ENCODE measurements at regions not wholly inside any gene's neighbourhood (a gene's known extent, or its start where the extent isn't known, plus 50 kb on each side); places are given as distances from the start of the nearest gene placed in this dataset.
A peak's percentile ranks its signal among the peaks of the same experiment; 100 is the strongest.

DNA sequence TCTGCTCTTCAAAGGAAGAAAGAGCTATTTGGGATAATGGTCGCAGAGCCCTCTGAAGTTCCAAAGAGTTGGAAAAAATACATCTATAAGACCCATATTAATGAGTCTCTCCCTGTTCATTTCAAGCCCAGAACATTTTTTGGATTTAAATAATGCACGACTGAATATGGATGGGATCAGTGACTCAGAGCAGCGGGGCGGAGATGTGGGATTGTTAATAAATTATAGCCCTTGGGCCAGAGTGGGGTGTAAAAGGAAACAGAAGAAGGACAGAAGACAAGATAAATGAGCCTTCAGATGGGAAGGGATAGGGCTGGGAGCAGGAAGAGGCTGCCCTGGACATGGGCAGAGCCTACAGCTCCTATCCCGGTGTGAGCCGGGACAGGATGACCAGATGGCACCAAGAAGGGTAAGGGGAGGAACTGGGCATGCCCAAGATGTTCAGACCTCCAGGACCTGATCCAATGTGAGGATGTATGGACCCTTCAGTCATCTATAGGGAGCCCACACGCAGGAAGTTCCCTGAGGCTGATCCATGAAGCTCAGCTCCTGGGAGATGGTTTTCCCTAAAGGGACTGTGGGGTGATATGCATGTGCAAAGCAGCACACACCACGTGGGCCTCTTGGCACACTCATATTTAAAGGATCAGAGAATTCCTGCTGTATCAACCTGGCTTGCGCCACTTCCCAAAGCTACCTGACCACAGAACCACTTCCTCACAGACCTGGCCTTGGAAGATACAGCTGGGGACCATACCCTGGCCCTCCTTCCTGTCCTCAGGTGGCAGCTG lies 96.1 kb upstream of the PLXNA4 start:
- DNase-seq (ENCODE audit: low spot score) = peak; percentile 20

DNA sequence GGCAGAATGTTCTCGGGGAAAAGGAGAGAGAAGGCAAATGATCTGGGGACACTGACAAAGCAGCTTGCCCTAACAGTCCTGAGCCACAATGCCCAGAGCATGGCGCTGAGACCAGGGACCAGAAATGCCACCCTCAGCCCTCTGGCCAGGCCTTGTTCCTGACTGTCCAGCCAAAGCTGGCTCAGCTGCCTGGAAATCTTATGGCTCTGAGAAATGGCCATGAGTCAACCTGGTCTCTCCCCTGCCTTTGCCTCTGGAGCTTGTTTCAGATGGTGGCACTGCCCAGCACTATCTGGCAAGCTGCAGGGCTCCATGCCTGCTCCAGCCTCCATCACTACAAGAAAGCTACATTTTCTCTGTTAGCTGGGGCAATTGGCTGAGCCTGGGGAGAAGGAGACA lies 90.5 kb upstream of the PLXNA4 start:
- DNase-seq (ENCODE audit: low spot score) = no peak

DNA sequence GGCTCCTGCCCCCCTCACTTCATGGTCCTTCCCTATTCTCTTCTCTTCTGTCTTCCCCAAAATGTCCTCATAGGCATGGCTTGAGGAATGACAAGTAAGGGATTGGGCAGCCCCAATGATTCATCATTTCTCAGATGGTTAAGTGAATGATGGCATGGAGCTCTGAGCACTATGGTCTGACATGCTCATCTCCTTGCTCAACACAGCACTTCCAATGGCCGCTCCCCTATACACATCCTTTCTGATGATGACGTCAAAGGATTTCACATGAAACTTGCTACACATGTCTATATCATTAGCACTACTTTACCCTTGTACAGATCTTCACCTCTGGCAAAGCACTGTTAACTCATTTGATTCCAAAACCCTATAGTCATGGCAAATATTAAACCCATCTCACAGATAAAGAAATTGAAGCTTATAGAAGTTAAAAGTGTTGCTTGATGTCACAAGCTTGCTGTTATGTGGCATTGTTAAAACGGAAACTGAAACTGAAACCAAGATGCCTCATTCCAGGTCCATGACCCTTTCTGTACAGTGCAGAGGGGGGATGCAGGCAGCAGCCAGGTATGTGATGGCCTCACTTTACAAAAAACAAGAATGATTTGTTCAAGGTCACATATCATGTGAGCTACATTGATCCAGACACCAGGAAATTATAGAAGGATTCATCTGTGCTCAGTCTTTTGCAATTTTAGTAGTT lies 90.0 kb upstream of the PLXNA4 start:
- DNase-seq (ENCODE audit: low spot score) = no peak

DNA sequence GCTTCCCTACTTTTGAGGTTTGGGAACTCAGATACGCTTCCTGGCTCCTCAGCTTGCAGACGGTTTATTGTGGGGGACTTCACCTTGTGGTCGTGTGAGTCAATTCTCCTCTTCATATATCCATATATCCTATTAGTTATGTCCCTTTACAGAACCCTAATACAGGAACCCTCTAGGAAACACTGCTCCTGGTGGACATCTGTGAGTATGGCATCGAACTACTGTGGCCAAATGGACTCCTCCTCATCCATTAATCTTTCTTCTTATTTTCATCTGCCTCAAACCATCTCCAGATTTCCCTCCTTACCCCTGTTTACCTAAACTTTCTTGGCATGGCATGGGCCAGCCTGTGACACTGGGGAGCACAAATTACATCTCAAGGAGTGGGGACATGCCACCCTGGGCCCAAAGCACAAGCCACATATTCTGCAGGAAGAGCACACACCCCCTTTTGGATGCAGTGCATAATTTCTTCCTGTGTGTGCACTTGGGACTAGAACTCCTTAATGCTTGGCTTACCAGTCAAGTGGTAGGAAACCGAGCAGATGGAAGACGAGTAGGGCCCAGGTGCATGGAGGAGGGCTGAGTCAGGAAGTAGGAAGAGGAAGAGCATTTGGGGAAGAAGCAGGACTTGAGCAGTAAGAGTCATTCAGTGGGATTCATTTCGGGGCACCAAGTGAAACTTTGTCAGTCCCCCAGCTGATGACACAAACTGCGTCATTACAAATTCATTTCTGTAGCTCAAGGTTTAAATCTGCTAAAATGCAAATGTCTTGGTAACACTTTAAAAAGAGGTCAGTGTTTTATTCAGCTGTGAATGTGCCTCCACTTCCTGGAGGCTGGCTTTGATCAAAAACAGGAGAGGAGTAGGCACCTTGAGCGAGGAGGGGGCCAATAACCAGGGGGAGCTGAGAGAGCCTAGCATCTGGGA lies 80.8 kb upstream of the PLXNA4 start:
- no peak for DNase-seq (ENCODE audit: low spot score)

DNA sequence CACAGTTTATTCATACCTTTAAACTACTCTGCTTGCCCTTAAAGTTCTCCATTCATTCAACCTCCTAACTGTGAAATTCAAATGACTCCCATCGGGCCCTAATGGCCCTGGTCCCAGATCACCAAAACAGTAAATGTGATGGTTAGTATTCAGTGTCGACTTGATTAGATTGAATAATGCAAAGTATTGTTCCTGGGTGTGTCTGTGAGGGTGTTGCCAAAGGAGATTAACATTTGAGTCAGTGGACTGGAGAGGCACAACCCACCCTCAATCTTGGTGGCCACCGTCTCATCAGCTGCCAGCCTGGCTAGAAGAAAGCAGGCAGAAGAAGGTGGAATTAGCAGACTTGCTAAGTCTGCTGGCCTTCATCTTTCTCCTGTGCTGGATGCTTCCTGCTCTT lies 80.1 kb upstream of the PLXNA4 start:
- DNase-seq (ENCODE audit: low spot score) = no peak

DNA sequence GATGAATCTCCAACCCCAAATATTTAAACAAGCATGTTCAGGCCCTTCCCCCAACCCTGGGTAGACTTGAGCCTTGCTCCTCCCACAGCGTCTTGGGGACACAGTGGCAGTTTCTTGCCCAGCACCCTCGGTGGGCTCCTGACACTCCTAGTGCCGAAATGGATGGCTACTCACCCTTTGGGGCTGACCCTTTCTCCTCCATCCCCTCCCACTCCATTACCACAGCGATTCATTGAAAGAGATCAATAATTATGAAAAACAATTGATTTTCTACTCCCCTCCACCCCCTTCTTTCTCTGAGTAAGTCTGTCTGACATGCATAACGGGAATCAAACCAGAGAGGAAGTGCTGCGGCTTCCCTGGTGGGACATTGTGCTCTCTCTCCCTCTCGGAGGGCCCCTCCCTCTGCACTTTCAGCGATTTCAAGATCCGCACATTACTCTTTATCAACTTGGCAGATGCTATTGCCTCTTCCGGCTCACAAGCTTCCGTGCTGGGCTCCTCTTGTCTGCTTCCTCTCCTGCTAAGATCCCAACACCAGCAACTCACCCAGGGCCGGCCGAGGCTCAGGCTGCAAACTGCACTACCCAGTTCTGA lies 79.0 kb upstream of the PLXNA4 start:
- DNase-seq (ENCODE audit: low spot score) = peak; percentile 48

DNA sequence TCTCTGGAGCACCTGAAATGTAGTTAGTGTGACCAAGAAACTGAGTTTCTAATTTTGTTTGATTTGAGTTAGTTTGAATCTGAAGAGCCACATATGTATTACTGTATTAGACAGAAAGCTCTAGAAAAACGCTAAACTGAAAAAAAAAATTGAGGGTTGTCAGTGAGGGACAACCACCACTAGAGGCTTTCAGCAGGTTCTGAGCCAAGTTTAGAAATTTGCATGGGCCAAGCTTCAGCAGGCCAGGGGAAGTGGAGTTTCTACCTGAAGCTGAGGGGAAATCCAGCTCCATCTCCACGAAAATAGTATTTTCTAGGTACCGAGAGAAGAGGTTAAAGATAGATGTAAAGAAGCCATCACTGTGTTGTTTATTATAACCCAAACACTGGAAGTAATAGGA lies 77.9 kb upstream of the PLXNA4 start:
- DNase-seq (ENCODE audit: low spot score) = no peak

DNA sequence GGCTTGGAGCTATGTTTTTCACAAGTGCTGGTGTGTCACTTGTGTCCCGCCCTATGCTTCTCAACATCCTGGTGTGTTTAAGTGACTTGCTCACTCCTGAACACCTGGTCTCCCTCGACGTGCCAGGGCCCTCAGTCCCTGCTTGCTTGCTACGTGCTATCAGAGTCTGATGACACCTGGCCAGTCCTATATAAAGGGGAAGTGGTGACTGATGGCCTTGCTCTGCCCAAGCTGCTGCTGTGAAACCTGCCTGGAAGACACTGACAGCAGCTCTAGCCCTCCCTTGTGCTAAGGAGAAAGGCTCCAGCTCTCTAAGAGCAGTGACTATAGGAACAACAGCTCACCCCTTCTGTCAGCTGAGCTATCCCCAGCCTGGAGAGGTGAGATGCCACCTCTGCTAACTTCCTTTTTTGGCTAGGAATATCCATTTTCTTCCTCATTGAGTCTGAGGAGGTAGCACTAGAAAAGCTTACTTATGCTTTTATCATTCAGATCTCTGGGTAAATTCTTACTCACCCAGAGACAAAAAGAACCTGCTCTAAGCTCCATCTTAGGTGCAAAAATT lies 77.2 kb upstream of the PLXNA4 start:
- DNase-seq (ENCODE audit: low spot score) = no peak

DNA sequence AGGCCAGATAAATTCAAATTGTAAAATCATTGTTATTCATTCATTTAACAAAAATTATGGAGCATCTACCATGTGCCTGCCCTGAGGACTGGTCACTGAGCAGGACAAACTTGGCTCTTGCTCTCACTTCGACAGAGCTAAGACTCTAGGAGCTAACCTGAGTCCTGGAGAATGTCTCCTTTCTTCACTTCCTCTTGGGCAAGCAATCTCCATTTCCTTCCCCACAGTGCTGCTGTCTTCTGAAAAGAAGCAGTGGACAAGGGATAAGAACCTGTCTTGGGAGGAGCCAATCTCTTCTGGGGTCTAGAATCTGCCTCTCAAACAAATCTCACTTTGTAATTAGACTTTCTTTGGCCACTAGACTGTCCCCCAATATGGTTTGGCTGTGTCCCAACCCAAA lies 76.2 kb upstream of the PLXNA4 start:
- DNase-seq (ENCODE audit: low spot score) = no peak

DNA sequence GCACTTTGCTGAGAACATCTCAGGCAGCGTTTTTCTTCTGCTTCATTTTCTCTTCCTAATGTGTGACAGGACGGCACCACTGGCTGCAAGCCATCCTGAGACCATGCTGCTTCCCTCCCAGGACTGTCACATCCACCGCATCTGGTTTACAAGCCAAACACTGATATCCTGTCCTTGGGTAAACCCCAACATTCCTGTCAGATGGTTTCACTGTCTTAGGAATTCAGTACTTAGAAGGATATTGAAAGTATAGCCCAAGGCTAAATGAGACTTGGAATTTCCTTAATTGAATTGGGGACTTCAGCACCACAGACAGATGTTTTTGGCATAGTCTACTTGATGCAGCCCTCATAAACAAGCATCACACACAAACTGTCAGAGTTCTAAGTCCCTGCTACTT lies 74.2 kb upstream of the PLXNA4 start:
- DNase-seq (ENCODE audit: low spot score) = no peak

DNA sequence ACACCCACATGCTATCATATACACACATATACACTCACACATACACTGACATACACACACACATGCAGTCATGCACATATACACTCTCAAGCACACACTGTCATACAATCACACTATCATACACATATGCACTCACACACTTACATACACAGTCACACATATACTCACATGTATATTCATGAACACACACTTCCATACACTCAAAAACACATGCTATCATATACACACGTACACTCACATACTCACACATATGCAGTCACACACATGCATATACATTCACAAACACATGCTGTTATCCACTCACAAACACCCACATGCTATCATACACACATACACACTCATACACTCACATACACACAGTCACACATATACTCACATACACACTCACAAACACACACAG lies 71.0 kb upstream of the PLXNA4 start:
- no peak for DNase-seq (ENCODE audit: low spot score)

DNA sequence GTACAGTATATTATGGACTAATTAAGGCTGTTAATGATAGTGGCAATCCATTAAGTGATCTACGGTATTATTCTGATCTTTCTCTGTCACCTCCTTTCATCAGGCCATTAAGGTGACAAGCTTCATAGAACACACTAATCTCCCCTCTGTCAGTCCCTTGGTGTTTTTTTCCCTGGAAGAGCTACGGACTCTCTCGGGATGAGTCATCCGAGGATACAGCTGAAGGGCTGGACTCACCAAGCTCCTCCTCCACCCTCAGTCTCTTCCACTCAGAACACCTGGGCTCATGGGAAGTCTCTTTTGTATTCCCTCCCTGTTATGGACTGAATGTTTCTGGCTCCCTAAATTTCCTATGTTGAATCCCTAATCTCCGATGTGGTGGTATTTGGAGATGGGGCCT lies 69.8 kb upstream of the PLXNA4 start:
- no peak for DNase-seq (ENCODE audit: low spot score)

DNA sequence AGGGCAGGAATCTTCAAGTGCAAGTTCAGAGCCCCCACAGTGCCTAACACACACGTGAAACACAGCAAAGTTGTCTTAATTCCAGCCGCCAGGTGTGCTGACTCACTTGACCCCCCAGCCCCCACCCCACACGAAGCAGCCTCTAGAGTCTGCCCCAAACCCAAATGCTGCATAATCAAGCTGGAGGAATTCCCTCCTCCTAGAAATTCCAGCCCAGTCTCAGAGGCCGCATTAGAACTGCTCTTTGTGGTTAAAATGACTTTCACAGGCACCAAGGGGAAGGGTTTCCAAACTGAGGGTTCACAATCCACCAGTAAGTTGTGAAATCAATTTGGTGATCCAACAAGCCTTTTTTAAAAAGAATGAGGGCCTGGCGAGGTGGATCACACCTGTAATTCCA lies 67.0 kb upstream of the PLXNA4 start:
- no peak for DNase-seq (ENCODE audit: low spot score)

DNA sequence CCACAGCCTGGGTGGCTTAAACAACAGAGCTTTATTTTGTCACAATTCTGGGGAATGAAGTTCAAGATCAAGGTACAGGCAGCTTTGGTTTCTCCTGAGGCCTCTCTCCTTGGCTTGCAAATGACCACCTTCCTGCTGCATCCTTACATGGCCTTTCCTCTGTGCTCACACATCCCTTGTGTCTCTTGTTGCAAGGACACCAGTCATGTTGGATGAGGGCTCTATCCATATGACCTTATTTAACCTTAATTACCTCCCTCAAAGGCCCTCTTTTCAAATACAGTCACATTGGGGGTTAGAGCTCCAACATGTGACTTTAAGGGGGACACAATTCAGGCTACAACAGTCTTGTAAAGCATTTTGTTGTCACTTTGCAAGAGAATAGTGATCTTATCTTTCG lies 65.0 kb upstream of the PLXNA4 start:
- no peak for DNase-seq (ENCODE audit: low spot score)

DNA sequence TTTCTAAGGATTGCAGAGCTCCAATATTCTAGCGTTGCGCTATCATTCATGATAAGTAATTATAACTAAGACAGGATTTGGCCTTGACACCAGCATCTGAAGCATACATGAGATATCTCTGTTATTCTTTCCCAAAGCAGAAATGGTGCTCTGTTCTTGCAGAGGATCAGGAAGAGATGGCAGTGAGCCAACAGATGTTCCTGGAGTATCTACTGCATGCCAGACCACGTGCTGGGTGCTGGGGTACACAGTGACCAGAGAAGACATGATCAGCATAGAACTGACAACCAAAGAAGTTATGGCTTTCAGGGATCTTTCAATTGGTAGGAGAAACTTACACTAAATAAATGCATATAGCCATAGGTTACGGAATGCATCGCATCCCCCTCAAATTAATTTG lies 63.7 kb upstream of the PLXNA4 start:
- DNase-seq (ENCODE audit: low spot score) = no peak

DNA sequence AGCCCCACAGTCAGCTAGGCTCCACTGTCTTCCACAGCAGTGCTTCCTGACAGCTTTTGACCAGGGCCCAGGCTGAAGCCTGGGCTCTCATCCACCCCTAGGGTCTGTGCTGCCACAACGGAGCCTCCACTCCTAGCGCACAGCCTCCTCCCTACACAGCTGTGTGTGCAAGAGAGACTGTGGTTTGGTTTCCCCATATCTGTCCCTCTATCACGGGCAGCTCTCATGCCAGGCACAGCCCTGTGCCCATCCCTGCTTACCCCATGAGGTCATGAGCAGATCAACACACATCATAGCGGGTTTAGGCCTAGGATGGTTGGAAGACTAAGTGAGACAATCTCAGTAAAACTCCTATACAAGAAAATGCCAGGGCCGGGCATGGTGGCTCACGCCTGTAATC lies 61.7 kb upstream of the PLXNA4 start:
- no peak for DNase-seq (ENCODE audit: low spot score)

DNA sequence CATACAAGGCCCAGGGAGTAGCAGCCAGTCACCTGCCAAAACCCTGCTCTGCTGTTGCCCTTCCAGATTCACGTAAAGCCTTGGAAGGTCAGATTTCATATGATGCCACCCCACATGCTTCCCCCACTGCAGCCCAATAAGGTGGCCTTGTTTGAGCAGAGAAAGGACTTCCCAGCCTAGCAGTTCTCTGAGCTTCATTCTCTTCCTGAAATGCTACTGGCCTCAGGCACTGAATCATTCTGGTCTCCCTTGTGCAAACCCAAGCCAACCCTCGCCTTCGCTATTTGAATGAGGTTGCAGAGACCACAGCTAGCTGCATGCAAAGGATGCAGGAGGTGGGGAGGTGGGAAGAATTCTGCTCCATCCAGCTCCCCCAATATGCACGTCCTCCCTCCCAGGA lies 60.3 kb upstream of the PLXNA4 start:
- DNase-seq (ENCODE audit: low spot score) = no peak

DNA sequence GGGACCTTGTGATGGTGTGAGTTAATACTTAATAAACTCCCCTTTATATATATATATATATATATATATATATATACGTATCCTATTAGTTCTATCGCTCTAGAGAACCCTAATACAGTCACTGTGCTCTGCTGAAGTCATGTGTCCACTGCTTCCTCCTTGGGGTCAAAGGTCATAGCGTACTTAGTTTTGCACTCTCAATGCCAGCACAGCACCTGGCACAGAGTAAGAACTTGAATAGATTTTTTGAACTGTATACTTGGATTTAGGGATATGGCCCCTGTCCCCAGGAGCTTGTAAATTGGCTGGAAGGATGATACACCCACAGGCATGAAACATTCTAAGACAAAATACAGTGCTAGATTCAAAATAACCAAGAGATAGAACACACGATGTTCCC lies 58.9 kb upstream of the PLXNA4 start:
- DNase-seq (ENCODE audit: low spot score) = no peak

DNA sequence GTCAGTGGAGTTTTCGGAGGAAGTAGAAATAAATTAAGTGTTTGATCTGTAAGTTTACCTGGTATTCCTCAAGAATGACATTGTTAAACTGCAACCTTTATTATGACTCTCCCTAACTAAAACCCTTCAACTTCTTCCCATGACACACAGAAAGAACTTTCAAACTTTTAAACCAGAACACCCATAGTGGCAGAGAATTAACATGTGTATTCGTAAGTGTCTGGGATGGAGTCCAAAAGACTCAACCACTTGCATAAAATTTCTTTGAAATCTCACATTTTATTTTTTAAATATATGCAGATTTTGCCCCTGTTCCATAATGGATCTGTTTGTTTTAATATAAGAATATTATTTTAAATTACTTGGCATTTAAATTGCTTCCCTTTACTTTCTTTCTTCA lies 54.6 kb upstream of the PLXNA4 start:
- DNase-seq (ENCODE audit: low spot score) = no peak
